ENCODE measurements at regions not wholly inside any gene's neighbourhood (a gene's known extent, or its start where the extent isn't known, plus 50 kb on each side); places are given as distances from the start of the nearest gene placed in this dataset.

GRCh38 chr5:38680094-38680825, 123.8 kb upstream of the LIFR start:
- Histone ChIP-seq H3K4me3 (no peak overlapping the region), H3K9me3 (no peaks in the 10 kb centered on the region), H3K27ac (no peak overlapping the region), H3K36me3 (no peaks in the 10 kb centered on the region), H3K27me3 (no peaks in the 10 kb centered on the region), H3K4me1 (peaks cover 0 to 18% (median 1%) of the 10 kb centered on the region in 4 donors)
- no peak for TF ChIP-seq CTCF (IDR thresholded peaks at IDR 0.05)
- intact Hi-C loops (cut with DNase I; ENCODE audit: low total_unique reads), result no loop called here
- no peak for DNase-seq

- peaks cover 0 to 18% (median 1%) of the 10 kb centered on the region in 4 donors for H3K4me1 ChIP-seq
- no peak for TF ChIP-seq CTCF (IDR thresholded peaks at IDR 0.05)
- H3K9me3 ChIP-seq, result no peaks in the 10 kb centered on the region
- H3K36me3 ChIP-seq, result no peaks in the 10 kb centered on the region
- no peak for DNase-seq
- intact Hi-C loops (cut with DNase I; ENCODE audit: low total_unique reads), result no loop called here
- no peaks in the 10 kb centered on the region for H3K27me3 ChIP-seq
- H3K4me3 ChIP-seq, result no peak overlapping the region
- peak overlapping the region in 1 of 2 donors; percentile 11 for H3K27ac ChIP-seq
Measured at GRCh38 chr5:38681029-38681706, 124.7 kb upstream of the LIFR start.

- Histone ChIP-seq H3K4me1 (peaks cover 0 to 18% (median 1%) of the 10 kb centered on the region in 4 donors), H3K9me3 (no peaks in the 10 kb centered on the region), H3K27me3 (no peaks in the 10 kb centered on the region), H3K36me3 (no peaks in the 10 kb centered on the region), H3K27ac (peak overlapping the region in 1 of 2 donors; percentile 11), H3K4me3 (no peak overlapping the region)
- no peak for TF ChIP-seq CTCF (IDR thresholded peaks at IDR 0.05)
- intact Hi-C loops (cut with DNase I; ENCODE audit: low total_unique reads), result no loop called here
- no peak for DNase-seq
Measured at GRCh38 chr5:38681966-38682365, 125.5 kb upstream of the LIFR start.

- H3K9me3 ChIP-seq, result no peaks in the 10 kb centered on the region
- H3K36me3 ChIP-seq, result no peaks in the 10 kb centered on the region
- no peak for TF ChIP-seq CTCF (IDR thresholded peaks at IDR 0.05)
- intact Hi-C loops (cut with DNase I; ENCODE audit: low total_unique reads), result no loop called here
- no peak for DNase-seq
- no peaks in the 10 kb centered on the region for H3K27me3 ChIP-seq
- no peak overlapping the region for H3K27ac ChIP-seq
- H3K4me3 ChIP-seq, result no peak overlapping the region
- H3K4me1 ChIP-seq, result peaks cover 0 to 8% (median 1%) of the 10 kb centered on the region in 4 donors
Measured at GRCh38 chr5:38686658-38687057, 130.2 kb upstream of the LIFR start.

- Histone ChIP-seq H3K36me3 (no peaks in the 10 kb centered on the region), H3K27ac (no peak overlapping the region), H3K27me3 (no peaks in the 10 kb centered on the region), H3K4me3 (no peak overlapping the region), H3K9me3 (no peaks in the 10 kb centered on the region), H3K4me1 (no peaks in the 10 kb centered on the region)
- no peak for TF ChIP-seq CTCF (IDR thresholded peaks at IDR 0.05)
- intact Hi-C loops (cut with DNase I; ENCODE audit: low total_unique reads), result no loop called here
- no peak for DNase-seq
Measured at GRCh38 chr5:38692346-38692745, 135.9 kb upstream of the LIFR start.

Data from tibial artery (tissue), 4 donors.